Astrocyte (in vitro differentiated cells and primary cell): ENCODE measurements at regions not wholly inside any gene's neighbourhood (a gene's known extent, or its start where the extent isn't known, plus 50 kb on each side); places are given as distances from the start of the nearest gene placed in this dataset.

Source experiments
- CTCF ChIP-seq: IDR thresholded peaks from 2 replicates; pipeline ENCODE4 v1.5.1; 2011; ENCODE audit warnings: low read depth, mild to moderate bottlenecking, inconsistent platforms, low read length, moderate library complexity; ENCODE audit not compliant: insufficient read depth
- EZH2 ChIP-seq: IDR thresholded peaks from 2 replicates; pipeline ENCODE4 v1.6.1; 2012; ENCODE audit warnings: mild to moderate bottlenecking, low read length, inconsistent platforms; ENCODE audit not compliant: insufficient read depth

- TF ChIP-seq CTCF, result no peak
- TF ChIP-seq EZH2, result no peak
These were observed 106.6 kb upstream of the NRSN1 start for GRCh38 chr6:24019393-24019792.
